Osteocyte (in vitro differentiated cells): ENCODE measurements at regions not wholly inside any gene's neighbourhood (a gene's known extent, or its start where the extent isn't known, plus 50 kb on each side); places are given as distances from the start of the nearest gene placed in this dataset.
"Not testable (repeated sequence)": the region's sequence is repeated elsewhere in the genome, so short reads cannot be mapped to it uniquely, and the experiment has no call there.

Experiments
- DNase-seq: peaks from one replicate; pipeline ENCODE4 v3.0.0; 2021; ENCODE audit warnings: mixed read lengths; ENCODE audit not compliant: unreplicated experiment; ENCODE audit errors: extremely low spot score
- H3K27ac Mint-ChIP-seq: one replicate; pipeline ENCODE4 v1.8.0; 2021; ENCODE audit warnings: mild to moderate bottlenecking, mixed read lengths; ENCODE audit not compliant: unreplicated experiment
- H3K27me3 Mint-ChIP-seq: one replicate; pipeline ENCODE4 v1.8.0; 2021; ENCODE audit warnings: mixed read lengths; ENCODE audit not compliant: unreplicated experiment
- H3K36me3 Mint-ChIP-seq: one replicate; pipeline ENCODE4 v1.8.0; 2021; ENCODE audit warnings: mixed read lengths; ENCODE audit not compliant: unreplicated experiment
- H3K4me1 Mint-ChIP-seq: one replicate; pipeline ENCODE4 v1.8.0; 2021; ENCODE audit warnings: mixed read lengths; ENCODE audit not compliant: unreplicated experiment
- H3K4me3 Mint-ChIP-seq: one replicate; pipeline ENCODE4 v1.8.0; 2021; ENCODE audit warnings: mild to moderate bottlenecking, moderate library complexity, mixed read lengths; ENCODE audit not compliant: unreplicated experiment
- H3K9me3 Mint-ChIP-seq: one replicate; pipeline ENCODE4 v1.8.0; 2021; ENCODE audit warnings: mixed read lengths; ENCODE audit not compliant: unreplicated experiment
- TF ChIP-seq, protein P1 (sequence below): fragments of 200-600 bp; sonication (generic); IDR thresholded peaks from 2 replicates; pipeline ENCODE4 v1.5.0; 2021; ENCODE audit warnings: antibody characterized with exemption, mild to moderate bottlenecking, moderate library complexity

DNA sequence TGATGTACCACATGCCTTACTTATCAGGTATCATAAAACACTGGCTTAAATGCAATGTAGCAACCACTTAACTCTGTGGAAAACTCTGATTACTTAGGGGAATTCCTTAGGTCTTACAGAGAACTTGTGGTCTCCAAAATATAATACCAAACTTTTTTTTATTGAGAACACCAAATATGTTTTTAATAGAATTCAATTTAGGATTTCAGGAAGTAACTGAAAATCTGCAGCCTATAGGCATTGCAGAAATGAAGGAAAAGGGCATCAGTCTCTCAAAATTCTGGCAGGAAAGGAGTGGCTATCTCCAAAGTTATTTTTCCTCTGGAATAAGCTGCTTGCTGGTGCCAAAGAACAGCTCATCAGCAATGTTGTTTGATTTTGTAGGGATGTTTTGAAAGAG, 105.3 kb upstream of the UGP2 start:
- no peak overlapping the region for H3K4me3 Mint-ChIP-seq
- no peaks in the 10 kb centered on the region for H3K36me3 Mint-ChIP-seq
- TF ChIP-seq, protein P1, sequence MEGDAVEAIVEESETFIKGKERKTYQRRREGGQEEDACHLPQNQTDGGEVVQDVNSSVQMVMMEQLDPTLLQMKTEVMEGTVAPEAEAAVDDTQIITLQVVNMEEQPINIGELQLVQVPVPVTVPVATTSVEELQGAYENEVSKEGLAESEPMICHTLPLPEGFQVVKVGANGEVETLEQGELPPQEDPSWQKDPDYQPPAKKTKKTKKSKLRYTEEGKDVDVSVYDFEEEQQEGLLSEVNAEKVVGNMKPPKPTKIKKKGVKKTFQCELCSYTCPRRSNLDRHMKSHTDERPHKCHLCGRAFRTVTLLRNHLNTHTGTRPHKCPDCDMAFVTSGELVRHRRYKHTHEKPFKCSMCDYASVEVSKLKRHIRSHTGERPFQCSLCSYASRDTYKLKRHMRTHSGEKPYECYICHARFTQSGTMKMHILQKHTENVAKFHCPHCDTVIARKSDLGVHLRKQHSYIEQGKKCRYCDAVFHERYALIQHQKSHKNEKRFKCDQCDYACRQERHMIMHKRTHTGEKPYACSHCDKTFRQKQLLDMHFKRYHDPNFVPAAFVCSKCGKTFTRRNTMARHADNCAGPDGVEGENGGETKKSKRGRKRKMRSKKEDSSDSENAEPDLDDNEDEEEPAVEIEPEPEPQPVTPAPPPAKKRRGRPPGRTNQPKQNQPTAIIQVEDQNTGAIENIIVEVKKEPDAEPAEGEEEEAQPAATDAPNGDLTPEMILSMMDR: no peak
- H3K27ac Mint-ChIP-seq: peak overlapping the region; percentile 71
- DNase-seq: no peak
- no peaks in the 10 kb centered on the region for H3K9me3 Mint-ChIP-seq
- peaks cover 43% of the 10 kb centered on the region for H3K4me1 Mint-ChIP-seq
- no peaks in the 10 kb centered on the region for H3K27me3 Mint-ChIP-seq

DNA sequence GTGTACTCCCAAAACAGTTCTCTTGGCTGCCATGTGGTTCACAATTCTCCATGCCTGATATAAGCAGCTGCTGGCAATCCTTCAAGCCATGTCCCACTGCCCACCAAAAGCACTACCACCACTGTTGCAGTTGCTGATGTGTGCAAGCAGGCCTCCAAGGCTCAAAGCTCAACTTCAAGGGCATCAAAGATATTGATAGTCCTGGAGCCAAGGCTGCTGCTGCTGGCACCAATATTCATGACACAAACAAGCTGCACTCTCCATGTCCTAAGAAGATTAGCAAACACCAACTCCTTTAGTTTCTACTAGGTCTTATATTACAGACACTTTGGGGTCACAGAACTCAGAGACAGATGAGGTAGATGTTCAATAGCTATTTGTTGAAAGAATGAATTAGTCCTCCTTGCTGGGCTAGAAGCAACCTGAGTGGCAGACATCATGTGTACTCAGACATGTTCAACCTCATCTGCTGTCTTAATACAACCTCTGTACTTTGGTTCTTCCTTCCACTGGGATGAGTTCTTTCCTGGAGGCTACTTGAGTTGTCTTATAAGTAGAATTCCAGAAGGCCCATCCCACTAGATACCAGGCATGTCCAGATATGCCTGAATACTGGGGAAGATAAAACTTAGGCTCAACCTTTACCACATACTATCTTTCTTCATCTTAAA, 104.5 kb upstream of the UGP2 start:
- Mint-ChIP-seq H3K4me1 (peaks cover 50% of the 10 kb centered on the region), H3K27me3 (no peaks in the 10 kb centered on the region)

DNA sequence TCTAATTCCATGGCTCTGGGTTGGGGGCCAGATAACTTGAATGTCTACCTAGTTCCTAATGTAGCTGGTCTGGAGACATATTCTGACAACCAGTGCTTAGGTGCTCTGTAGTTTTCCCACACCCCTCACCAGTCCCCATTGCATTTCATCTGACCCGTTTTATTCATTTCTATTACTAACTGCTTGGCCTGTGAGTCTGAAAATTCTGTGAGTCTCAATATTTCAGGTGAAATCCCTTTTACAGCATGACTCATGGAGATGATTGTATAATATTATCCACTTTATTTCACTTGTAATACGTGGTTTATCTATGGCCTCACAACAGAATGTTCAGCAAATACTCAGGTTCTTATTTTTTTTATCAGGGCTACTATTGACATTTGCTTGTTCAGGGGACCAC, 103.7 kb upstream of the UGP2 start:
- no peaks in the 10 kb centered on the region for H3K9me3 Mint-ChIP-seq
- H3K27ac Mint-ChIP-seq: no peak overlapping the region
- peaks cover 46% of the 10 kb centered on the region for H3K4me1 Mint-ChIP-seq
- no peaks in the 10 kb centered on the region for H3K27me3 Mint-ChIP-seq
- no peak for DNase-seq
- H3K36me3 Mint-ChIP-seq: no peaks in the 10 kb centered on the region
- no peak overlapping the region for H3K4me3 Mint-ChIP-seq
- TF ChIP-seq, protein P1: no peak

More for the DNA sequence above, 104.5 kb upstream of the UGP2 start:
- TF ChIP-seq, protein P1: no peak
- DNase-seq: no peak
- Mint-ChIP-seq H3K36me3 (no peaks in the 10 kb centered on the region), H3K9me3 (no peaks in the 10 kb centered on the region), H3K27ac (no peak overlapping the region), H3K4me3 (no peak overlapping the region)

DNA sequence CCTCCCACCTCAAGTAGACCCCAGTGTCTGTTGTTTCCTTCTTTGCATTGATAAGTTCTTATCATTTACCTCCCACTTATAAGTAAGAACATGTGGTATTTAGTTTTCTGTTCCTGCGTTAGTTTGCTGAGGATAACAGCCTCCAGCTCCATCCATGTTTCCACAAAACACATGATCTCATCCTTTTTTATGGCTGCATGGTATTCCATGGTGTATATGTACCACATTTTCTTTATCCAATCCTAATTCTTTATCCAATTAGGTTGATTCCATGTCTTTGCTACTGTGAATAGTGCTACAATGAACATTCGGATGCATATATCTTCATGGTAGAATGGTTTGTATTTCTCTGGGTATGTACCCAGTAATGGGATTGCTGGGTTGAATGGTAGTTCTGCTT, 102.5 kb upstream of the UGP2 start:
- H3K27ac Mint-ChIP-seq, DNase-seq, H3K9me3 Mint-ChIP-seq, H3K4me3 Mint-ChIP-seq, H3K36me3 Mint-ChIP-seq, H3K27me3 Mint-ChIP-seq: not testable (repeated sequence)
- H3K4me1 Mint-ChIP-seq: peaks cover 45% of the 10 kb centered on the region

DNA sequence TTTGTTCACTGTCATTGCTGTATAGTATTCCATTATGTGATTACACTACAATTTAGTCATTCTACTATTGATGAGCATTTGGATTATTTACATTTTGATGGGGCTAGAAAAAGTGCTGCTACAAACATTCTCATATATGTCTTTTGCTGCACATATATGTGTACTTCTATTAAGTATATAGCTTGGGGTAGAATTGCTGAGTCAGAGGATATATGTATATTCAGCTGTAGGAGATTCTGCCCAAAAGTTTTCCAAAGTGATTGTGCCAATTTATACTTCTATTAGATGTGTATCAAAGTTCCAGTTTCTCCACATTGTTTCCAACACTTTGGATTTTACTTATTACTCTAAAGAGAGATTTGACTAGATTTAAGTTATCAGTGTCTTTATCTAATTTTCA, 101.7 kb upstream of the UGP2 start:
- peaks cover 37% of the 10 kb centered on the region for H3K4me1 Mint-ChIP-seq
- no peaks in the 10 kb centered on the region for H3K36me3 Mint-ChIP-seq
- H3K27me3 Mint-ChIP-seq: no peaks in the 10 kb centered on the region
- H3K27ac Mint-ChIP-seq: no peak overlapping the region
- H3K4me3 Mint-ChIP-seq: no peak overlapping the region
- no peak for DNase-seq
- no peaks in the 10 kb centered on the region for H3K9me3 Mint-ChIP-seq
- TF ChIP-seq, protein P1: no peak

DNA sequence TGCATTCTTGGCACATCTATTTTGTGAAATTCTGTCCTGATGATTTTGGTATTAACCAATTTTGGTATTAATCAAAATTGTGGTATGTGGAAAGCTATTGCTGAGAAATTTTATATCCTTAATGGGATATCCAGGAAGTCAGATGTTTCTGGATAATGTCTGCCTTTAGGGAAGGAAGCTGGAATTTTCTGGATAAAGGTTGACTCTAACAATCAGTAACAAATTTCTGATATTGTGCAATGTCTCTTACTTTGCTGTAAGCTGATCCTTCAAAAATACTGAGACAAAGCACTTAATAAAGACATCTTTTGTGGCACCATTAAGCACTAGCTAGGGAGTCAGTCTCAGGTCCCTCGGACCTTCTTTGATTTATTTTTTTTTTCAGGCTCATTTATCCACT, 100.8 kb upstream of the UGP2 start:
- no peak for DNase-seq
- Mint-ChIP-seq H3K36me3 (no peaks in the 10 kb centered on the region), H3K27ac (no peak overlapping the region), H3K4me3 (no peak overlapping the region), H3K4me1 (peaks cover 29% of the 10 kb centered on the region), H3K27me3 (no peaks in the 10 kb centered on the region), H3K9me3 (no peaks in the 10 kb centered on the region)
- TF ChIP-seq, protein P1: no peak
